ENCODE measurements at regions not wholly inside any gene's neighbourhood (a gene's known extent, or its start where the extent isn't known, plus 50 kb on each side); places are given as distances from the start of the nearest gene placed in this dataset.

GRCh38 chr18:10248738-10249137 lies 205.7 kb upstream of the APCDD1 start:
- intact Hi-C loops (cut with micrococcal nuclease; ENCODE audit: unreplicated experiment) = no loop called here
- CTCF ChIA-PET = no interaction called here
- ATAC-seq (no peak), DNase-seq (ENCODE audit: low read depth, low spot score) (no peak)
- in situ Hi-C loops (cut with HindIII; ENCODE audit: low pct_unique_long_range_greater_than_20kb, low sequenced_read_pairs) = no loop called here
- Histone ChIP-seq H3K27ac (ENCODE audit: low read length) (no peak overlapping the region), H3K4me1 (ENCODE audit: control insufficient read depth, insufficient read depth, low read length) (no peaks in the 10 kb centered on the region), H3K9me3 (ENCODE audit: control insufficient read depth, insufficient read depth, low read depth, low read length) (no peaks in the 10 kb centered on the region), H3K36me3 (ENCODE audit: control insufficient read depth, insufficient read depth, low read length) (no peaks in the 10 kb centered on the region), H3K4me3 (ENCODE audit: low read depth in 2 of 2, low read length in 2 of 2) (no peak overlapping the region), H3K27me3 (ENCODE audit: control insufficient read depth, insufficient read depth, low read length) (no peaks in the 10 kb centered on the region; the same call in 1 of the 2 replicates)
- POLR2A ChIA-PET = no interaction called here
- no peak for TF ChIP-seq CTCF (IDR thresholded peaks at IDR 0.05)
- TF ChIP-seq TCF7L2 (IDR thresholded peaks at IDR 0.05; ENCODE audit: low read depth, low read length) = no peak
- TF ChIP-seq POLR2AphosphoS5 (IDR thresholded peaks at IDR 0.05; ENCODE audit: low read depth, low read length) = no peak
- TF ChIP-seq SIN3A (IDR thresholded peaks at IDR 0.05; ENCODE audit: borderline replicate concordance, insufficient read depth, low read depth, low read length) = no peak
- TF ChIP-seq REST (IDR thresholded peaks at IDR 0.05; ENCODE audit: insufficient read depth in 1 of 2, low read depth in 2 of 2, low read length in 1 of 2) = no peak
- no TSS peak for BruUV-seq (replicated peaks)

- Histone ChIP-seq H3K27ac (ENCODE audit: low read length) (no peak overlapping the region), H3K27me3 (ENCODE audit: control insufficient read depth, insufficient read depth, low read length) (no peaks in the 10 kb centered on the region; the same call in 1 of the 2 replicates), H3K4me1 (ENCODE audit: control insufficient read depth, insufficient read depth, low read length) (no peaks in the 10 kb centered on the region), H3K36me3 (ENCODE audit: control insufficient read depth, insufficient read depth, low read length) (no peaks in the 10 kb centered on the region), H3K4me3 (ENCODE audit: low read depth in 2 of 2, low read length in 2 of 2) (no peak overlapping the region), H3K9me3 (ENCODE audit: control insufficient read depth, insufficient read depth, low read depth, low read length) (no peaks in the 10 kb centered on the region)
- ChIA-PET CTCF (no interaction called here), POLR2A (no interaction called here)
- ATAC-seq = no peak
- DNase-seq (ENCODE audit: low read depth, low spot score) = no peak
- intact Hi-C loops (cut with micrococcal nuclease; ENCODE audit: unreplicated experiment) = no loop called here
- in situ Hi-C loops (cut with HindIII; ENCODE audit: low pct_unique_long_range_greater_than_20kb, low sequenced_read_pairs) = no loop called here
- no TSS peak for BruUV-seq (replicated peaks)
- no peak for TF ChIP-seq TCF7L2 (IDR thresholded peaks at IDR 0.05; ENCODE audit: low read depth, low read length)
- no peak for TF ChIP-seq POLR2AphosphoS5 (IDR thresholded peaks at IDR 0.05; ENCODE audit: low read depth, low read length)
- TF ChIP-seq SIN3A (IDR thresholded peaks at IDR 0.05; ENCODE audit: borderline replicate concordance, insufficient read depth, low read depth, low read length) = no peak
- TF ChIP-seq CTCF (IDR thresholded peaks at IDR 0.05) = no peak
- TF ChIP-seq REST (IDR thresholded peaks at IDR 0.05; ENCODE audit: insufficient read depth in 1 of 2, low read depth in 2 of 2, low read length in 1 of 2) = no peak
Observed at GRCh38 chr18:10249270-10249669, 205.2 kb upstream of the APCDD1 start.

All from Panc1 (cell line).